ENCODE measurements at regions not wholly inside any gene's neighbourhood (a gene's known extent, or its start where the extent isn't known, plus 50 kb on each side); places are given as distances from the start of the nearest gene placed in this dataset.

DNA sequence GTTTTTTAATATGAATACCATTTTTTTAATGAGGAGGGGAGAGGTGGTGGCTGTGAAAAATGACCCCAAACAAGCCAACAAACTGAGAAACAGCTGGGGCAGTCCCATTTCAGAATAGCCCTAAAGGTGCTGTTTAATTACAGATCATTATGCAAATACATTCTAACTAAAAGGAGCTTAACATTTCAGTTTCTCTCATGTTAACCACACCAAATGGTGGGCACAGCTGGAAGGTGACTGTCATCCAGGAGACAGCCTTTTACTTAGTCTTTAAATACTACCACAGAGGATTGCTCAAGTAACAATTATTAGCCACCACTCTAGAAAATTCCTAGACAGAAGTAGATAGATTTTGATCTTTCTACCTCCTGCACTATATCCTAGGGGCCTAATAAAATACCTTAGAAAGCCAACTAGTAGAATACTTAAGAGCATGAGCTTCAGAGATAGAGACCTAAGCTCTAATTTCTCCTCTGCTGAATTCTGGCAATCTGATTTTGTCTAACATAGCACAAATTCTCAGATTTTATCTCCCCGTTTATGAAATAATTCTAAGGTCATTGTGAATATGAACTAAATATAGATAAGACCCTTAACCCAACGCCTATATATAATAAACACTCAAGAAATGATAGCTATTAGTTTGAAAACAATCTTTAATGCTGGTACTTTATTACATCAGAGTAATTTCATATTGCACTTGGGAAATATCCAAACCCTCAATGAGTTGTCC lies 615.1 kb upstream of the NRSN1 start:
- H3K27me3 ChIP-seq (ENCODE audit: control insufficient read depth, low read length), result no peaks in the 10 kb centered on the region
- TF ChIP-seq EZH2phosphoT487 (IDR thresholded peaks at IDR 0.05; ENCODE audit: borderline replicate concordance, low read length), result no peak
- TF ChIP-seq, protein P1, sequence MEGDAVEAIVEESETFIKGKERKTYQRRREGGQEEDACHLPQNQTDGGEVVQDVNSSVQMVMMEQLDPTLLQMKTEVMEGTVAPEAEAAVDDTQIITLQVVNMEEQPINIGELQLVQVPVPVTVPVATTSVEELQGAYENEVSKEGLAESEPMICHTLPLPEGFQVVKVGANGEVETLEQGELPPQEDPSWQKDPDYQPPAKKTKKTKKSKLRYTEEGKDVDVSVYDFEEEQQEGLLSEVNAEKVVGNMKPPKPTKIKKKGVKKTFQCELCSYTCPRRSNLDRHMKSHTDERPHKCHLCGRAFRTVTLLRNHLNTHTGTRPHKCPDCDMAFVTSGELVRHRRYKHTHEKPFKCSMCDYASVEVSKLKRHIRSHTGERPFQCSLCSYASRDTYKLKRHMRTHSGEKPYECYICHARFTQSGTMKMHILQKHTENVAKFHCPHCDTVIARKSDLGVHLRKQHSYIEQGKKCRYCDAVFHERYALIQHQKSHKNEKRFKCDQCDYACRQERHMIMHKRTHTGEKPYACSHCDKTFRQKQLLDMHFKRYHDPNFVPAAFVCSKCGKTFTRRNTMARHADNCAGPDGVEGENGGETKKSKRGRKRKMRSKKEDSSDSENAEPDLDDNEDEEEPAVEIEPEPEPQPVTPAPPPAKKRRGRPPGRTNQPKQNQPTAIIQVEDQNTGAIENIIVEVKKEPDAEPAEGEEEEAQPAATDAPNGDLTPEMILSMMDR (IDR thresholded peaks at IDR 0.05; ENCODE audit: low read depth, low read length, poor library complexity, severe bottlenecking), result no peak
- H3K4me3 ChIP-seq (ENCODE audit: low read length), result no peak overlapping the region
- no peaks in the 10 kb centered on the region for H3K79me2 ChIP-seq (ENCODE audit: control insufficient read depth, low read length)
- H4K20me1 ChIP-seq (ENCODE audit: control insufficient read depth, insufficient read depth, low read depth, low read length), result no peaks in the 10 kb centered on the region
- H3K4me1 ChIP-seq (ENCODE audit: control insufficient read depth, low read length), result no peaks in the 10 kb centered on the region
- no peak overlapping the region for H3K4me2 ChIP-seq (ENCODE audit: low read length)
- H3F3A ChIP-seq (ENCODE audit: control insufficient read depth, insufficient read depth), result no peaks in the 10 kb centered on the region
- H3K27ac ChIP-seq (ENCODE audit: low read depth, low read length), result no peak overlapping the region
- H3K9me3 ChIP-seq (ENCODE audit: control insufficient read depth, insufficient read depth, low read length), result no peaks in the 10 kb centered on the region
- no peaks in the 10 kb centered on the region for H3K36me3 ChIP-seq (ENCODE audit: control insufficient read depth, low read length)
- H3K9me2 ChIP-seq (replicated peaks; ENCODE audit: control insufficient read depth, low read length), result no peaks in the 10 kb centered on the region

DNA sequence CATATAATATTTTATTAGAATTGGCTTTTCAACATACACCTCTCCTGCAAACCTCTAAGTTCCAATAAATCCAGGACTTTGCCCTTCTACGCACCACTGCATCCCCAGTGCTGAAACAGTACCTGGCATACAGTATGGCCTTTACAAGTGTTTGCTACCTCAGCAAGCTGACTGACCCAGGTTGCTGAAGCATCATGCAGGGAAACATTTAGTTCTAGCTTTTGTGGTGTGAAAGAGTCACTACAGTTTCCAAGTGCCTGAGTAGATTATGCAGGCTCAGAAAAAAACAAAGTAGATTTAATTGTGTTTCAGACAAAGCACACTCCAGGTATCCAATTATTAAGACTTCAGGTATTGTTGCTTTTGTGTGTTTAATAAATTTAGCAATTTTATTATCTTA lies 614.2 kb upstream of the NRSN1 start:
- Histone ChIP-seq H3K4me3 (ENCODE audit: low read length) (no peak overlapping the region), H3K79me2 (ENCODE audit: control insufficient read depth, low read length) (no peaks in the 10 kb centered on the region), H4K20me1 (ENCODE audit: control insufficient read depth, insufficient read depth, low read depth, low read length) (no peaks in the 10 kb centered on the region), H3K9me2 (replicated peaks; ENCODE audit: control insufficient read depth, low read length) (no peaks in the 10 kb centered on the region), H3K4me2 (ENCODE audit: low read length) (no peak overlapping the region), H3K27ac (ENCODE audit: low read depth, low read length) (no peak overlapping the region), H3K36me3 (ENCODE audit: control insufficient read depth, low read length) (no peaks in the 10 kb centered on the region), H3K4me1 (ENCODE audit: control insufficient read depth, low read length) (no peaks in the 10 kb centered on the region), H3K27me3 (ENCODE audit: control insufficient read depth, low read length) (no peaks in the 10 kb centered on the region), H3K9me3 (ENCODE audit: control insufficient read depth, insufficient read depth, low read length) (no peaks in the 10 kb centered on the region), H3F3A (ENCODE audit: control insufficient read depth, insufficient read depth) (no peaks in the 10 kb centered on the region)
- TF ChIP-seq, protein P1 (IDR thresholded peaks at IDR 0.05; ENCODE audit: low read depth, low read length, poor library complexity, severe bottlenecking), result no peak
- TF ChIP-seq EZH2phosphoT487 (IDR thresholded peaks at IDR 0.05; ENCODE audit: borderline replicate concordance, low read length), result no peak

DNA sequence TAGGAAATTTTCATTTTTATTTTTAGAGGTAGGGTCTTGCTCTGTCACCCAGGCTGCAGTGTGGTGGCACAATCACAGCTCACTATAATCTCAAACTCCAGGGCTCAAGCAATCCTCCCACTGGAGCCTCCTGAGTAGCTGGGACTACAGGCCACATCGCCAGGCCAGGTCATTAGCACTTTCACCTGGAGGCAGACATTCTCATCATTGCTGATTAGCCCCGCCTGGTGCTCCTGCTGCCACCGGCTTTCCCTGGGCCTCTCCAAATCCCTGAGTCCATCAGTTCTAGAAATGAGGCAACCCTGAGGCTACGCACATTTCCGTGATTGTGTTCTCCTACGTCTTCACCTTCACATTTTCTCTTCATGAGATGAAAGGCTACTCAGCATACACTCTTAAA lies 607.7 kb upstream of the NRSN1 start:
- Histone ChIP-seq H3K36me3 (ENCODE audit: control insufficient read depth, low read length) (no peaks in the 10 kb centered on the region), H3K9me3 (ENCODE audit: control insufficient read depth, insufficient read depth, low read length) (no peaks in the 10 kb centered on the region), H3K9me2 (replicated peaks; ENCODE audit: control insufficient read depth, low read length) (no peaks in the 10 kb centered on the region), H3K27me3 (ENCODE audit: control insufficient read depth, low read length) (no peaks in the 10 kb centered on the region), H4K20me1 (ENCODE audit: control insufficient read depth, insufficient read depth, low read depth, low read length) (no peaks in the 10 kb centered on the region), H3K79me2 (ENCODE audit: control insufficient read depth, low read length) (no peaks in the 10 kb centered on the region), H3K4me1 (ENCODE audit: control insufficient read depth, low read length) (no peaks in the 10 kb centered on the region), H3F3A (ENCODE audit: control insufficient read depth, insufficient read depth) (no peaks in the 10 kb centered on the region), H3K4me2 (ENCODE audit: low read length) (no peak overlapping the region), H3K27ac (ENCODE audit: low read depth, low read length) (no peak overlapping the region), H3K4me3 (ENCODE audit: low read length) (no peak overlapping the region)
- no peak for TF ChIP-seq EZH2phosphoT487 (IDR thresholded peaks at IDR 0.05; ENCODE audit: borderline replicate concordance, low read length)
- TF ChIP-seq, protein P1 (IDR thresholded peaks at IDR 0.05; ENCODE audit: low read depth, low read length, poor library complexity, severe bottlenecking), result no peak

Data from DOHH2 (cell line).